ENCODE measurements at regions not wholly inside any gene's neighbourhood (a gene's known extent, or its start where the extent isn't known, plus 50 kb on each side); places are given as distances from the start of the nearest gene placed in this dataset.

DNA sequence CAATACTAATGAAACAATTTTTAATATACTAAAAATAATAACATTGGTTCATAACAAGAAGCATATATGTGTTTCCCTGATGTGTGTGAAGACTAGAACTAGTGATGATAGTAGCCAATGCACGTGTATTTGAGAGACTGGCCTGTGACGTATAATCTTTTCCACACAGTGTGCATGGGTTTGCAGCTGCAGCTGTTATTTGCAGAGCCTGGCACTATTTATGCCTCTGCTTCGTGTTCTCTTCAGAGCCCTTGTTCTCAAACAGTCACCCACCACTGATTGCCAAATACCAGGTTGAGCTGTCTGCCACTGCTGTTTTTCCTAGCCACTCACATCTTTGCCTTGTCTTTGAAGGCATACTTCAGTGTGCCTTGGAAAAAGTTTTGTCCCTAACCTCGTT is 531.7 kb downstream of the ETV1 start:
- TF ChIP-seq ZNF274 (IDR thresholded peaks at IDR 0.05; ENCODE audit: low read depth, low read length) (no peak), SUZ12 (IDR thresholded peaks at IDR 0.05; ENCODE audit: extremely low read depth, insufficient read depth, insufficient read length) (no peak)
